HG02571 (cell line): ENCODE measurements at regions not wholly inside any gene's neighbourhood (a gene's known extent, or its start where the extent isn't known, plus 50 kb on each side); places are given as distances from the start of the nearest gene placed in this dataset.
"Not testable (repeated sequence)": the region's sequence is repeated elsewhere in the genome, so short reads cannot be mapped to it uniquely, and the experiment has no call there.

Experiments used
- ATAC-seq: cut with Tn5 transposase; IDR thresholded peaks from one replicate; pipeline ENCODE4 v1.9.1; 2021; ENCODE audit warnings: mild to moderate bottlenecking, moderate library complexity; ENCODE audit not compliant: unreplicated experiment

DNA sequence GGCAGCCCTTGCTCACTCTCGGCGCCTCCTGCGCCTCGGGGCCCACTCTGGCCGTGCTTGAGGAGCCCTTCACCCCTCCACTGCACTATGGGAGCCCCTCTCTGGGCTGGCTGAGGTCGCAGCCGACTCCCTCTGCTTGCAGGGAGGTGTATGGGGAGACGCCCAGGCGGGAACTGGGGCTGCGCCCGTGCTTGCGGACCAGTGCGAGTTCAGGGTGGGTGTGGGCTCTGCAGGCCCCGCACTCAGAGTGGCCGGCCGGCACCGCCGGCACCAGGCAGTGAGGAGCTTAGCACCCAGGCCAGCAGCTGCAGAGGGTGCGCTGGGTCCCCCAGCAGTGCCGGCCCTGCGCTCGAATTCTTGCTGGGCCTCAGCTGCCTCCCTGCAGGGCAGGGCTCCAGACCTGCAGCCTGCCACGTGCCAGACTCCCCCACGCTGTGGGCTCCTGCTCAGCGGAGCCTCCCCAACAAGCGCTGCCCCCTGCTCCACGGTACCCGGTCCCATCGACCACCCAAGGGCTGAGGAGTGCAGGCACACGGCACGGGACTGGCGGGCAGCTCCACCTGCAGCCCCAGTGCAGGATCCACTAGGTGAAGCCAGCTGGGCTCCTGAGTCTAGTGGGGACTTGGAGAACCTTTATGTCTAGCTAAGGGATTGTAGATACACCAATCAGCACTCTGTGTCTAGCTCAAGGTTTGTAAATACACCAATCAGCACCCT lies 54.0 kb upstream of the WWC2 start:
- not testable (repeated sequence) for ATAC-seq

DNA sequence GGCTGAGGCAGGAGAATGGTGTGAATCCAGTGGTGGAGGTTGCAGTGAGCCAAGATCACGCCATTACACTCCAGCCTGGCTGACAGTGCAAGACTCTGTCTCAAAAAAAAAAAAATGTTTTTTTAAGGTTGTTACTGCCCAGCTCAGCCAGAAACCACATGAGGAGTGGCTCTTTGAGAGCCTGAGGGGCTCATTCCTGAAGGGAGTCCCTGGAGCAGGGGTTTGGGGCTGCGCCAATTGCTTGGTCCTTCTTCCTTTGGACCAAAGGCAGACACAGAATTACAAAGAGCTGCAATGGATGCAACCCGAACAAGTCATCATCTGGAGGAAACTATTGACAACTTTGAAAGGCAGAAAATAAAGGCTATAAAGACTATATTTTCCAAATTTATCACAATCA lies 60.6 kb upstream of the WWC2 start:
- no peak for ATAC-seq

DNA sequence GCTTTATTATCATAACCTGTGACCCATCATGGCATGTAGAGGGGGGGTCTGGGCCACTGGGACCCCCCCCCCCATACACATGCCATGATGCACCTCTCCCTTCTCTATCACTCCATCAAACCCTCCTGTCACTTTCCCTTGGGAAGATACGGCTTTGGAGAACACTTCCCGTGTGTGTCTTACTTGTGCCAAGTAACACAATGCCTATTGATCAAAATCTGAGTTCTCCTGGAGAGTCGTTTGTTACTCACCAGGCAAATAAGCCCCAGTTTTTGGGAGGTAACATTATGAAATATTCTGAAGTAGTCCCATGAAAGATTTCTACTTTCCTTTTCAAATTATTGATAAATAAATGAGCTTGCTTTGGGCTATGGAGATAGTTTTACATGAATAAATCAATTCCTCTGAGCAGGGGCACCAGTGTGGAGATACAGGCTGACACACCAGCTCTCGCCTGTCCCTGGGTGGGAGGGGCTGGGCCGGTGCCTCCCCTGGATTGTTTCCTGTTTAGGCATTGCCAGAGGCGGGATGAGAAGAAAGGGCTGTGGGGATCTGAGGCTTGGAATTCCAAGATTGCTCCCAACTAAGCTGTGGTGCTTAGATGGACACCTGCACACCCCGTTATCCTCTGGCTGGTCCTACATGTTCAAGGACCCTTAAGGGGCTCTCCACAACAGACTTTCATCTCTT lies 63.2 kb upstream of the WWC2 start:
- ATAC-seq, result no peak

- no peak for ATAC-seq
Observed at GRCh38 chr4:183035256-183035655, 63.8 kb upstream of the WWC2 start.

- ATAC-seq, result no peak
Observed at GRCh38 chr4:183030823-183031222, 68.2 kb upstream of the WWC2 start.

- no peak for ATAC-seq
Observed at GRCh38 chr4:183030309-183030708, 68.7 kb upstream of the WWC2 start.

GRCh38 chr4:183029365-183029764 lies 69.7 kb upstream of the WWC2 start:
- ATAC-seq, result no peak

DNA sequence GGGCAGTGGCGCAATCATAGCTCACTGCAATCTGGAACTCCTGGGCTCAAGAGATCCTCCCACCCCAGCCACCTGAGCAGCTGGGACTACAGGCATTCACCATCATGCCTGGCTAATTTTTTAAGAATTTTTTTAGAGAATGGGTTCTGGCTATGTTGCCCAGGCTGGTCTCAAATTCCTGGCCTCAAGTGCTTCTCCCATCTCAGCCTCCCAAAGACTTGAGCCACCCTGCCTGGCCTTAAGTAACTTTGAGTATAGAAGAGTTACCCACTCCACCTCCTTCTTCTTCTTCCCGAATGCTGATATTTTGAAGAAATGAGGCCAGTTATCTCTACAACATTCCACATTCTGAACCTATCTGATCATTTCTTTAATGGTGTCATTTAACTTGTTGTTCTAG lies 72.4 kb upstream of the WWC2 start:
- ATAC-seq, result no peak

DNA sequence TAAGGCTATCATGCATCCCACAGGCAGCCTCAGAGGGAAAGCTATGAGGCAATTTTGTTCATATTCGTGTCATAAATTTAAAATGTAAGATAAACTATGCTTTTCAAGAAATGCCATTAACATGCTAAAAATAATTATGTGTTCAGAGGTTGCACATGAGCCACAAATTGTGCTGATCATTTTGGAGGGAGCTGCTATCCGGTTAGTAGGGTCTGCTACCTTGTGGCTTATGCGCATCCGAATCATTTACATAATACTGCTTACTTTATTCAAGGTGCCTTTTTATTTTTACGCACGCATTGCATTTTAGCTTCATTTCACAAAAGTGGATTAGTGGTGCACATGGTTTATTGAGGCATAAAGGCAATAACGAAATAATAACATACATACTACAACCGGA lies 76.4 kb upstream of the WWC2 start:
- ATAC-seq, result no peak

- no peak for ATAC-seq
Observed at GRCh38 chr4:183017962-183018361, 81.1 kb upstream of the WWC2 start.

DNA sequence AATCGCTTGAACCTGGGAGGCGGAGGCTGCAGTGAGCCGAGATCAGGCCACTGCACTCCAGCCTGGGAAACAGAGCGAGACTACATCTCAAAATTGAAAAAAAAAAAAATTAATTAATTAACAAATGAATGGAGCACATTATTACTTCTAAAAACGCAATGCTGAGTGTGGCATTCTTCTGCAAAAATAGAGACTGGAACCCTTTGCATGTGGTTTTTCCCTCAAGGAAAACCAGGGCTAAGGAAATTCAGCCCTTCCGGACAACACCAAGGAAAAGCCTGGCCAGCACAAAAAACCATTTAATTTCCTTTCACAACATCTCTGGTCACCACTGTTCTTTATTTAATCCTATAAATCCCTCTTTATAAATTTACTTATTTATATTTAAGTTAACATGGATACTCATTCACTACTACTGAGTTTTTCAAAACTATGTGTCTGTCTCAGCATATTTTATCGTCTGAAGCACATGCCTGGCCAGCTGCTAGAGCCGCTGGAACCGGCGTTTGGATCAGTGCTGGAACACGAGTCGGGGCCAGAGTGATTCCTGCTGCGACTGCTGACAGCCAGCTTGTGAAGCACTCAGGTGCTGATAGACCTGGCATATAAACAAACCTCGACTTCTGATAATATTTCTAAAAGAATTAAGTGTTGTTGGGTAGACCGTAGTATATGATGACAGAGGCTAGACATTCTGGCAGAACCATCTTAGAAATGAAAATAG lies 84.5 kb upstream of the WWC2 start:
- no peak for ATAC-seq

GRCh38 chr4:183013730-183014002 lies 85.4 kb upstream of the WWC2 start:
- ATAC-seq, result no peak

DNA sequence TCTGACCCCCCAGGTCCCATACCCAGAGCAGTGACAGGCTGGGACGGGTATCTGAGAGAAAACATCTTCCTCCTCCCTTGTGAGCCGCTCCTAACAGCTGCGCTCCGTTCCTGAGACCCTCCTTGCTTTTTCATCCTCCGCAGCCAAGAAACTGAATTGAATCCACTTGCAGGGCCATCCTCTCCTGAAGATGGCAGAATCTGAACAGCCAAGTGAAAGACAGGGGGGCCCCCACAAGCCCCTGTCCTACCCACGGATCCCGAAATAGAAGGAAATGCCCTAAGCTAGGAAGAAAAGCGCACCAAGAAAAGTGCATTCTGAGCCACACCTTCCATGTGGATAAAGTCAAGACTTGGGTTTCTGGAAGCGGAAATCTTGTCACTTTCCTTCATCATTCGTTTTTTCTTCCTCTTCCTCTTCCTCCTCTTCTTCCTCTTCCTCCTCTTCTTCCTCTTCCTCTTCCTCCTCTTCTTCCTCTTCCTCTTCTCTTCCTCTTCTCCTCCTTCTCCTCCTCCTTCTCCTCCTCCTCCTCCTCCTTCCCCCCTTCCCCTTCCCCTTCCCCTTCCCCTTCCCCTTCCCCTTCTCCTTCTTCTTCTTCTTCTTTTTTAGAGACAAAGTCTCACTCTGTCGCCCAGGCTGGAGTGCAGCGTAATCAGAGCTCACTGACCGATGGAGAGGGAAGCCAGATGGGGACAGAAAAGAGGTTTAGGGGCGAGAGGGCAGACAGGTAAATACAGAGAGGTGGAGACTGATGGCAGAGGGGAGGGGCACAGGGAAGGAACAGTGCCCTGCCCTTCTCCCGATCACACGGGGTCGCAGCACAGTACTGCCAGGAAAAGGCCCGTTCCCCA lies 86.0 kb upstream of the WWC2 start:
- no peak for ATAC-seq

DNA sequence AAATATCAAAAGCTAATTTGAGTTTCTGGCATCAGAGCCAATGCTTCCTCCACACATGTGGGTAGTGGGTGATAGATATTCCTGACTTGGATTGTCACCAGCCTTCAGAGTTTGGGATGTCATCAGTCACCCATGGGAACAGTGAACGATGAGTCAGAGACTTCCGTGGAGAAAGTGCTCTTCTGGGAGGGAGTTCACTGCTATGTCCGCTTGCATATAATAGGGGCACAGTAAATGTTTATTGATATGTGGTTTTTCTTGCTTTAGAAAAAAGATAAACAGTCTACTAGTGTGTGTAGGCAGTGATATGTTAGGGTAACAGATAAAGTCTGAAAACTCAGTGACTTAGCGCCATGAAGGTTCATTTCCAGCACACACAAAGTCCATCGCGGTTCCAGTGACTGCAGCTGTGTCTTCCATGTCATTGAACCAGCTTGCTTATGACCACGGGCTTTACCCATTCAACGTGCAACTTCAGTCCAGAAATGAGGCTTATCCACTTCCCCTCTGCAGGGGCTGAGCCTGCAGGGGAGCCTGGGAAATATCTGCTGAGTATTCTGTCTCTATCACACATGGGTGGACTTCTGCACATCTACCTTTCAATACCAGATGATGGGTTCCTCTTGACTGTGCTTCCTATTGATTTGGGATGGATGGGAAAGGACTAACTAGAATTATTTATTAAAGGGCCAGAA lies 87.7 kb upstream of the WWC2 start:
- ATAC-seq, result no peak

DNA sequence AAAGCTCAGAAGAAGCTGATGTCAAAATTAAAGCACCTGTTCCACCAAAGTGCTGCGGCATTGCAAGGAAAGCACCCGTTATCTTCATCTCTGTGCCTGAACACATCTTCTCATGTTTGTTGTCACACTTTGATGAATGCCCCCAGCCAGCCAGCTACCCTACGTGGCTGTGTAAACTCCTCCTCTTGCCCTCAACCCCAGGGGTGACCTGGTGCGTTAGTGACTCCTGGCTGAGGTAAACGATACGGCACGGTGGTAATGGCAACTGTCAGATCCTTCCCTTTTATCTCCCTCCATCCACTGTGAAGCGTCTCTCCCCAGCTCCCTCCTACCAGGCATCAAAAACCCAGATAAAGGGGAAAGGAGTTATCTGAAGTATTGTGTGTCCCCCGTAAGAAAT lies 90.6 kb upstream of the WWC2 start:
- no peak for ATAC-seq

- not testable (repeated sequence) for ATAC-seq
Observed at GRCh38 chr4:183004370-183004769, 87.2 kb upstream of the DCTD start.

GRCh38 chr4:182994171-182994570 lies 77.0 kb upstream of the DCTD start:
- ATAC-seq, result no peak

DNA sequence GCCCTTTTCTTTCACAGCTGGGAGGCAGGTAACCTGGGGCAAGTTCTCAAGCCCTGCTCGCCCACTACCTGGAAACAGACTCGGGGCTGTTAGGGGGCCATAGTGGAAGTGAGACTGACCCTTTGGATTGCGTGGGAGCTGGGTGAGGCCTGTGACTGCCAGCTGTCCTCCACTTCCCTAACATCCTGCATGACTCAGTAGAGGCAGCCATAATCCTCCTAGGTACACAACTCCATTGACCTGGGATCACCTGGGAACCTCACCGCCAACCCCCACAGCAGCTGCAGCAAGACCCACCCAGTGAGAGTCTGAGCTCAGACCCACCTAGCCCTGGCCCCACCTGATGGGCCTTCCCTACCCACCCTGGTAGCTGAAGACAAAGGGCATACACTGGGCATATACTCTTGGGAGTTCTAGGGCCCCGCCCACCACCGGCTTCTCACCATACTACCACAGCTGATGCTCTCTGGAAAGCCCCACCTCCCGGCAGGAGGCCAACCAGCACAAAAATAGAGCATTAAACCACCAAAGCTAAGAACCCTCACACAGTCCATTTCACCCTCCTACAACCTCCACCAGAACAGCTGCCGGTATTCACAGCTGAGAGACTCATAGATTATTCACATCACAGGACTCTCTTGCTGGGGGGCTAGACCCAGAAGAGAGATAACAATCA lies 61.1 kb upstream of the DCTD start:
- peak; percentile 77 for ATAC-seq

- ATAC-seq, result peak; percentile 55
Observed at GRCh38 chr4:182975806-182976205, 58.6 kb upstream of the DCTD start.

- no peak for ATAC-seq
Observed at GRCh38 chr4:182973941-182974340, 56.8 kb upstream of the DCTD start.
